ENCODE measurements at regions not wholly inside any gene's neighbourhood (a gene's known extent, or its start where the extent isn't known, plus 50 kb on each side); places are given as distances from the start of the nearest gene placed in this dataset.

- H3K27ac Mint-ChIP-seq: no peak overlapping the region
- H3K4me1 Mint-ChIP-seq: no peaks in the 10 kb centered on the region
- no peak overlapping the region for H3K4me3 Mint-ChIP-seq
- peaks cover 0 to 10% (median 0%) of the 10 kb centered on the region in 3 donors for H3K9me3 Mint-ChIP-seq
- no peaks in the 10 kb centered on the region for H3K27me3 Mint-ChIP-seq
- H3K36me3 Mint-ChIP-seq: no peaks in the 10 kb centered on the region
These were observed 1519.5 kb downstream of the CDH11 start for GRCh38 chr16:63602206-63602927.

- Mint-ChIP-seq H3K36me3 (no peaks in the 10 kb centered on the region), H3K4me3 (no peak overlapping the region), H3K27me3 (no peaks in the 10 kb centered on the region), H3K4me1 (no peaks in the 10 kb centered on the region), H3K27ac (no peak overlapping the region), H3K9me3 (peaks cover 0 to 5% (median 0%) of the 10 kb centered on the region in 3 donors)
These were observed 1525.1 kb downstream of the CDH11 start for GRCh38 chr16:63596716-63597115.

GRCh38 chr16:63592852-63593251 lies 1529.0 kb downstream of the CDH11 start:
- H3K4me1 Mint-ChIP-seq: no peaks in the 10 kb centered on the region
- H3K9me3 Mint-ChIP-seq: peaks cover 0 to 4% (median 1%) of the 10 kb centered on the region in 3 donors
- H3K27ac Mint-ChIP-seq: no peak overlapping the region
- H3K36me3 Mint-ChIP-seq: peaks cover 2% of the 10 kb centered on the region
- no peaks in the 10 kb centered on the region for H3K27me3 Mint-ChIP-seq
- H3K4me3 Mint-ChIP-seq: no peak overlapping the region

GRCh38 chr16:63581570-63581969 lies 1540.3 kb downstream of the CDH11 start:
- H3K36me3 Mint-ChIP-seq: no peaks in the 10 kb centered on the region
- H3K27ac Mint-ChIP-seq: no peak overlapping the region
- peaks cover 4 to 8% (median 8%) of the 10 kb centered on the region in 3 donors for H3K9me3 Mint-ChIP-seq
- H3K4me1 Mint-ChIP-seq: no peaks in the 10 kb centered on the region
- H3K27me3 Mint-ChIP-seq: no peaks in the 10 kb centered on the region
- no peak overlapping the region for H3K4me3 Mint-ChIP-seq

- peaks cover 5 to 8% (median 6%) of the 10 kb centered on the region in 3 donors for H3K9me3 Mint-ChIP-seq
- no peak overlapping the region for H3K4me3 Mint-ChIP-seq
- no peaks in the 10 kb centered on the region for H3K27me3 Mint-ChIP-seq
- no peak overlapping the region for H3K27ac Mint-ChIP-seq
- H3K4me1 Mint-ChIP-seq: no peaks in the 10 kb centered on the region
- H3K36me3 Mint-ChIP-seq: no peaks in the 10 kb centered on the region
These were observed 1542.6 kb upstream of the CDH8 start for GRCh38 chr16:63578791-63579190.

- Mint-ChIP-seq H3K9me3 (peaks cover 2 to 5% (median 4%) of the 10 kb centered on the region in 3 donors), H3K27me3 (no peaks in the 10 kb centered on the region), H3K27ac (no peak overlapping the region), H3K4me1 (no peaks in the 10 kb centered on the region), H3K4me3 (no peak overlapping the region), H3K36me3 (no peaks in the 10 kb centered on the region)
These were observed 1541.7 kb upstream of the CDH8 start for GRCh38 chr16:63577891-63578290.

- Mint-ChIP-seq H3K27me3 (no peaks in the 10 kb centered on the region), H3K4me1 (no peaks in the 10 kb centered on the region), H3K27ac (no peak overlapping the region), H3K9me3 (peaks cover 1 to 9% (median 4%) of the 10 kb centered on the region in 3 donors), H3K36me3 (no peaks in the 10 kb centered on the region), H3K4me3 (no peak overlapping the region)
These were observed 1538.8 kb upstream of the CDH8 start for GRCh38 chr16:63575041-63575440.

GRCh38 chr16:63568164-63568563 lies 1531.9 kb upstream of the CDH8 start:
- Mint-ChIP-seq H3K27me3 (no peaks in the 10 kb centered on the region), H3K4me1 (no peaks in the 10 kb centered on the region), H3K36me3 (no peaks in the 10 kb centered on the region), H3K27ac (no peak overlapping the region), H3K9me3 (peaks cover 0 to 19% (median 5%) of the 10 kb centered on the region in 3 donors), H3K4me3 (peak overlapping the region in 1 of 4 donors; percentile 52)

- Mint-ChIP-seq H3K36me3 (no peaks in the 10 kb centered on the region), H3K4me1 (no peaks in the 10 kb centered on the region), H3K27me3 (no peaks in the 10 kb centered on the region), H3K9me3 (peaks cover 0 to 32% (median 6%) of the 10 kb centered on the region in 3 donors), H3K27ac (no peak overlapping the region), H3K4me3 (no peak overlapping the region)
These were observed 1527.7 kb upstream of the CDH8 start for GRCh38 chr16:63563819-63564505.

GRCh38 chr16:63553980-63554379 lies 1517.7 kb upstream of the CDH8 start:
- Mint-ChIP-seq H3K36me3 (no peaks in the 10 kb centered on the region), H3K27ac (no peak overlapping the region), H3K4me3 (peak overlapping the region in 1 of 4 donors; percentile 4), H3K27me3 (no peaks in the 10 kb centered on the region), H3K9me3 (peaks cover 0 to 13% (median 6%) of the 10 kb centered on the region in 3 donors), H3K4me1 (no peaks in the 10 kb centered on the region)

- Mint-ChIP-seq H3K27me3 (no peaks in the 10 kb centered on the region), H3K27ac (no peak overlapping the region), H3K36me3 (peaks cover 1% of the 10 kb centered on the region), H3K4me1 (no peaks in the 10 kb centered on the region), H3K4me3 (no peak overlapping the region), H3K9me3 (peaks cover 3 to 5% (median 4%) of the 10 kb centered on the region in 3 donors)
These were observed 1503.0 kb upstream of the CDH8 start for GRCh38 chr16:63539276-63539675.

- H3K4me1 Mint-ChIP-seq: no peaks in the 10 kb centered on the region
These were observed 1494.7 kb upstream of the CDH8 start for GRCh38 chr16:63530974-63531373.

GRCh38 chr16:63530208-63530607 lies 1494.0 kb upstream of the CDH8 start:
- Mint-ChIP-seq H3K27ac (no peak overlapping the region), H3K9me3 (peaks cover 6 to 33% (median 20%) of the 10 kb centered on the region in 3 donors), H3K4me1 (no peaks in the 10 kb centered on the region), H3K36me3 (peaks cover 1% of the 10 kb centered on the region), H3K4me3 (no peak overlapping the region), H3K27me3 (no peaks in the 10 kb centered on the region)

More at GRCh38 chr16:63530974-63531373, 1494.7 kb upstream of the CDH8 start:
- Mint-ChIP-seq H3K9me3 (peaks cover 6 to 33% (median 17%) of the 10 kb centered on the region in 3 donors), H3K27me3 (no peaks in the 10 kb centered on the region), H3K4me3 (no peak overlapping the region), H3K36me3 (peaks cover 1% of the 10 kb centered on the region), H3K27ac (no peak overlapping the region)

- Mint-ChIP-seq H3K27me3 (no peaks in the 10 kb centered on the region), H3K4me1 (no peaks in the 10 kb centered on the region), H3K9me3 (peaks cover 2 to 23% (median 16%) of the 10 kb centered on the region in 3 donors), H3K36me3 (no peaks in the 10 kb centered on the region), H3K4me3 (no peak overlapping the region), H3K27ac (no peak overlapping the region)
These were observed 1491.2 kb upstream of the CDH8 start for GRCh38 chr16:63527404-63527803.

GRCh38 chr16:63516394-63516793 lies 1480.2 kb upstream of the CDH8 start:
- Mint-ChIP-seq H3K27me3 (no peaks in the 10 kb centered on the region), H3K4me3 (no peak overlapping the region), H3K9me3 (peaks cover 0 to 14% (median 1%) of the 10 kb centered on the region in 3 donors), H3K27ac (no peak overlapping the region), H3K4me1 (no peaks in the 10 kb centered on the region), H3K36me3 (no peaks in the 10 kb centered on the region)

GRCh38 chr16:63512910-63513309 lies 1476.7 kb upstream of the CDH8 start:
- no peak overlapping the region for H3K27ac Mint-ChIP-seq
- no peak overlapping the region for H3K4me3 Mint-ChIP-seq
- no peaks in the 10 kb centered on the region for H3K4me1 Mint-ChIP-seq
- H3K27me3 Mint-ChIP-seq: no peaks in the 10 kb centered on the region
- peaks cover 0 to 6% (median 3%) of the 10 kb centered on the region in 3 donors for H3K9me3 Mint-ChIP-seq
- H3K36me3 Mint-ChIP-seq: peaks cover 1% of the 10 kb centered on the region
